GM18507 (cell line): ENCODE measurements at regions not wholly inside any gene's neighbourhood (a gene's known extent, or its start where the extent isn't known, plus 50 kb on each side); places are given as distances from the start of the nearest gene placed in this dataset.

Source experiments
- DNase-seq: peaks from one replicate; pipeline ENCODE4 v3.0.0; 2011; ENCODE audit warnings: low read depth; ENCODE audit not compliant: insufficient read length; ENCODE audit errors: extremely low spot score
- FAIRE-seq: peaks from 2 replicates; lab custom pipeline; 2011; peaks lifted over from hg19 to GRCh38; lab: Jason Lieb, UNC

DNA sequence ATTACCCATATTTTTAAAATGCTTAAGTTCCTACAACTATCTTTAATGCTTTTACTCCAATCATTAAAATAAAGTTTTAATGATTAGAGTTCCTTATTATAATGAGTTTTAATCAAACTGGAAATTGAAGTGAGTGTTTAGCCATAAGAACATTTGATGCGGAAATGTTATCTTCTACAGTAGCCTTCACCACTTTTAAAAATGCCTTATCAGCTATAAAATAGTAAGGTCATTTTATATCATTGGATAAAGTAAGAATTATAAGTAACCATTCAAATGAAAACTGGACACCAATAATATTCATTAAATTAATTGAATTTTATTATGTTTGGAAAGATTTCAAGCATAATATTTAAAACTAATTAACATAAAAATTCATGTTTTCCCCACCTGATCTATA lies 825.0 kb upstream of the ROBO1 start:
- DNase-seq = no peak
- no peak for FAIRE-seq

DNA sequence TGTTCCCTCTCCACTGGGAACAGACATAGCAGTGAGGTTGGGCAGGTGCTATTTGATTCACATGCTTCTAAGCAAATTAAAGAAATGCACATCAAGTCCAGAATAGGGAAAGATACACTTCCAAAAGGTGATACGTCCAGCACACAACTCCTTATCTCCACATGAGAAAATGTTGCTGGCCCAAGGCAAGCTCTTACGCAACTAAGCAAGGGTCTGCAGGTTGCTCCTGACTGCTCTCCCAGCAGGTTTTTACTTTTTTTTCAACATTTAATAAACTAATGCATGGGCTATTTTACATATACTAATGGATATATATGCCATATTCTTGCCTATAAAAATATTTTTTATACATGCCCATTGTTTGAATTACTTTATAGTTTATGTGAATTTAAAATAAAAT lies 818.5 kb upstream of the ROBO1 start:
- DNase-seq (no peak), FAIRE-seq (no peak)

DNA sequence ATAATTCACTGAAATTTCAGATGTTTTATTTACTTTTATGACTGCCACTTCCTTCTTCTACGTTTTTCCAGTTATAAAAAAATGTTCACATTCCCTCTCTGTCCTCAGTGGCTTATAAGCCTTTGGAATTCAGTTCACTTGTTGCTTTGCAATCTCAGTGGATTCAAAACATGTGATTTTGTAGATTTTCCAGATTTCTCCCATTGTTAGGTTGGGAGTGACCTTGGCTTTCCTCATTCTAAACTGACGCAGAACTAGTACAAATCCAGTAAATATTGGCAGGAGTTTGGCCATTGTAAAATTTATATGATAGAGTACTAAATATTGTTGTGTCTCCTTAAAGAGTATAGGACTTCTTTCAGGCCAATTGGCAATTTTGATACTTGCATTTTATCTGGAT lies 812.3 kb upstream of the ROBO1 start:
- DNase-seq (no peak), FAIRE-seq (no peak)

DNA sequence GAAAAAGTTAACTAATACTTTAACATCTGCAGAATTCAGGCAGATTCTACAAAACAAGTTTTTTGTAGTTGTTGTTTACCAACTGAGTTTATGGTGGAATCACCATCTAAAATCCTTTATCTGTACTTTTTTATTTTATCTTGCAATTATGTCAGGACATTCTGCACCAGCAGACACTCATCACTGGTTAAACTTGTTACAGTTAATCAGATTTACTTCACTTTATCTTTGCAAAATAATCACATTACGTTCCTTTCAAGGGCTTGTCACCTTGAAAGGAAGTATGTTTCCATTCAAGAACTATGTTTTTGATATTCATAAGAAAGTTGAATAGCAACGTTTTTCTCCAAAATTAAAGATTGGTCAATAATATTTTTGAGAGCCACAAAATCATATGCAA lies 796.6 kb upstream of the ROBO1 start:
- no peak for DNase-seq
- no peak for FAIRE-seq

DNA sequence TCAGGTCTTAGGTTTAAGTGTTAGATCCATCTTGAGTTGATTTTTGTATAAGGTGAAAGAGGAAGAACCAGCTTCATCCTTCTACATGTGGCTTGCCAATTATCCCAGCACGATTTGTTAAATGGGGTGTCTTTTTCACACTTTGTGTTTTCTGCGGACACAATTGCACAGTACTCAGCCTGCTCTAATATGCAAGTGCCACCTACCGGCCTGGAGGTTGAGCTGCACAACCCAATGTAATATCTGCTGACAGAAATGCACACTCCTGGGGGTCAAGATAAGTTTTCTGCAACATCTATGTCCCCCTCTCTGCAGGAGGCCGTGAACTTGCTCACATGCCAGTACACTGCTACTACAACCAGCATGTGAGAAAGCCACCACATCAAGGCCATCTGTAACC lies 791.9 kb upstream of the ROBO1 start:
- no peak for FAIRE-seq
- DNase-seq = no peak

DNA sequence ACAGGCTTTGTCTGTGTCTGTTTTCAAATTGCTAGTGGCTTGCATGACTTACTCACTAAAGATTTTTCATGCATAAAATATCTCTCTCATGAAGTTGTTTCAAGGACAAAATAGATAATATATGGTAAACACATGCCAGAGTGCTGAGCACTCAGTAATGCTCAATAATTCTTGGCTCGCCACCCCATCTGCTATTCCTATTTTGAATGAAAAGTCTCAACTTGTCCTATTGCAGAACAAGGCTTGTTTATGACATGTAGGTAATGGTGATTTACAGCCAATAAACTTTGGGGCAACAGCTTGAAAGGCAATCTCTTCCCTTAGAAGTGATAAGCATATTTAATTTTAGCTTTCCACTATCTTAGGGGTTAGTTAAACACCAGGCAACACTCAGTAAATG lies 789.0 kb upstream of the ROBO1 start:
- no peak for FAIRE-seq
- no peak for DNase-seq

DNA sequence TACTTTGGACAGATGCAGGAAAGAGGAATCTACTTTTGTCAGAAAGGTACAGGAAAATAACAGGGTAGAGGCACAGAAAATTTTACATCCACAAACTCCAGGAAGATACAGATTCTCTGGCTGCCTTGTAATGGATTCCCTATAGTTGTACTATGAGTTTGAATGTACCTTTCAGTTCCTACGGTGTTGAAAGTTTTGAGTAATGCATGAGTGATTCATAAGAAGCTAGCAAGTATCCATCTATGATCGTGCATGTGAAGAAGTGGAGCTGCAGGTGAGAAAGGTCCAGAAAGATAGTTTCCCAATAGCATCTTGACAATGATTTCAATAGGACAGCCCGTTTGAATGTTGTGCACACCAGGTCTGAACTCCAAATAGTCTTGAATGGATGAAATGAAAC lies 786.5 kb upstream of the ROBO1 start:
- DNase-seq (no peak), FAIRE-seq (no peak)

DNA sequence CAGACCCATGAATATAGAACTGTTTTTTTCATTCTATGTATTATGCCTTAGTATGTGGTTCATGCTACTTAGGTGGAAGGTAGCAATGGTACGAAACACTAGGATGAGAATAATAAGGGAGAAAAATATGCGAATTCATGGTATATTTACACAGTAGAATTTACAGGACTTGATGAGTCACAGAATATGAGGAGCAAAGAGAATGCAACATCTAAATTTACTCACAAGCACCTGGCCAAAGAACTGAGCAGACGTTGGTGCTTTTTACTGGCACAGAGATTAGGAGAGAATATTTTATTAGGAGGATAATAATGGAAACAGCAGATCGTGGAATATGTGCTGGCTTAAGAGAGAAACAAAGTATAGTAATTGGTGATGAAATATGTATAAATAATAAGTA lies 785.4 kb upstream of the ROBO1 start:
- DNase-seq = no peak

DNA sequence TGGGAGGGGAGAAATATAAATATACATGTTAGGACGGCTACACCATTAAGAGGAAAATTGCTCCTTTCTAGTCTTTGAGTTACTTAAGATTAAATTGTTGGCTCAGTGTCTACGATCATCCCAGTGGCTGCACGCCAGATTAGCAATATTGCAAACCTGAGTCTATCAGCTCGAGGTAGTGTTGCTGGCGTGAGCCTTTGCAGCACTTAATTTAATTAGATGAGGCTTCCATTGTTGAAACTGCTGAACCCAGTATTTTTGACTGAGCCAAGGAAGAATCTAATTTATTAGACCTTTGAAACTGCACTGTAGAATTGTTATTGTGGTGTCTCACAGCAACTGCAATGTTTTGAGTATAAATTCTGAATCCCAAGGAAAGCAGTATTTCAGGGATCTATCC lies 782.4 kb upstream of the ROBO1 start:
- FAIRE-seq (no peak), DNase-seq (no peak)

More for the DNA sequence above, 785.4 kb upstream of the ROBO1 start:
- no peak for FAIRE-seq

DNA sequence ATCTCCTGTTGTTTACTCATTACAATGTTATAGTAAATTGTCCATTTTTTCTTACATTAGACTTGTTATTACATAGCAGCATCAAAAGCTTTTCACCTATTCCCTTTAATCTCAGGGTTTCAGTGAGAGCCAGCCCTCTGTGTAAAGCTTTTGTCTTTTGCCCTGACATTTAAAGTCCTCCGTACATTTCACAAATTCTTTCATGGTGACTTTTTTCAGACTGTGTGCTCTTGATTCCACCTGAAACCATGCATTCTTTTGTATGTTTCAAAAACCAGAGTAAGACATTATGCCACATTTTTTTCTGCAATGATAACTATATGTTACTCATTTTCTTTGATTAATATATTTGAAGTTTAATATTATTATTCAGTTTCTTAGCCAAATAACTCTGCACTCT lies 781.4 kb upstream of the ROBO1 start:
- FAIRE-seq = no peak

DNA sequence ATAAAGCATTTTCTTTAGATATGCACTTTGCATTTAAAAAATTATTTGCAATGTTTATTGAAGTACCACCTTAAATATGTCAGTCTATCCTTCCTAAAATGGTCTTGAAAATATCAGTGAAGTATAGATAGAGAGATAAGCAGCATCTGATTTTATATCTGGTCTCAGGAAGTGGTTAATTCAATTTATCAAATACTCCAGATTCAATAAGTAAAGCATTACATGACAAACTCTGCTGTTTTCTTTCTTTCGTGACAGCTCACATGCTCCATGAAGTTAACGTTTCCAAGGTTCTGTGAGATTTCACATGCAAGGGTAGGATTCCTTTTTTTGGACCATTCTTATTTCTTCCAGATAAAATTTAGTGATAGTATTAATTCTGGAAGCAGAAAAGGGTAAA lies 775.4 kb upstream of the ROBO1 start:
- FAIRE-seq = no peak
- DNase-seq = no peak

More for the DNA sequence above, 781.4 kb upstream of the ROBO1 start:
- DNase-seq = no peak

DNA sequence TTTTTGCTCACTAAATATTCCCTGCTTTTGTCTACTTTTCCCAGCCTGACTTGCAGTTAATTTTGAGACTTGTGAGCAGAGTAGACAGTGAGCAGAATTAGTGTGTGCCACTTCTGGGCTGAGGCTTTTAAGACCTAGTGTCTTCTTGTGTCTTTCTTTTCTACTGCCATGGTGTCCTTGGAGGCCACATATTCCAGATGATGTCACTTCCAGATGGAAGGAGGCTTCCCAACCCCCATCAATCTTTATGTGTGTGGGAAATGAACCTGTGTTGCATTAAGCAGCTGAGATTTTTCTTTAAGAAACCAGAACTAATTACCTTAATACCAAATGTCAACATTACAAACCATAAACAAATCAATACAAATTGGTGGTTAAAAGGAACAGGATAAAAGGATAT lies 774.7 kb upstream of the ROBO1 start:
- no peak for FAIRE-seq
- no peak for DNase-seq

DNA sequence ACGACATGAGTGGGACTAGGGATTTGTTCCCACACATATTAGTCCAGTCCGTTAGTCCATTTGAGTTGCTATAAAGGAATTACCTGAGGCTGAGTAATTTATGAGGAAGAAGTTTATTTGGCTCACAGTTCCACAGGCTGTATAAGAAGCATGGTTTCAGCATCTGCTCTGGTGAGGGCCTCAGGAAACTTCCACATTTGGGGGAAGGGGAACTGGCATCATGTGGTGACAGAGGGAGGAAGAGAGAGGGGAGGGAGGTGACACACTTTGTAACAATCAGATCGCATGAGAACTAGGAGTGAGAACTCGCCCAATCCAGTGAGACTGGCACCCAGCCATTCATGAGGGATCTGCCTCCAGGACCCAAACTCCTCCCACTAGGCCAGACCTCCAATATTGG lies 769.9 kb upstream of the ROBO1 start:
- FAIRE-seq = no peak
- DNase-seq = no peak

DNA sequence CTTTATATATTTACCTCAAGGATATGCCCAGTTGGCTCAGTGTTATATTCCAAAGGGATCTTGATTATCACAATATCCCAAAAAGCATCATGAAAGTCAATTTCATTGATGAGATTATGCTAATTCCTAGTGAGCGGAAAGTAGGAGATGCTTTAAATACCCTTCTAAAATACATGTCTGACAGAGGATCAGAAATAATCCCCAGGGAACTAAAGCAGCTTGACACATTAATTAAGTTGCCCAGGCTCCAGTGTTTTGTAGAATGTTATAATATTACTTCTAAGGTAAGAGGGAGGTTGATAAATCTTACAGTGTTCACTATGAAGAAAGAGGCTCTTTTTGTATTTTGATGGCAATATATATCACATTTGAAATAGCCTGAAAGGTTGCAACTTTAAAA lies 767.5 kb upstream of the ROBO1 start:
- FAIRE-seq (no peak), DNase-seq (no peak)

DNA sequence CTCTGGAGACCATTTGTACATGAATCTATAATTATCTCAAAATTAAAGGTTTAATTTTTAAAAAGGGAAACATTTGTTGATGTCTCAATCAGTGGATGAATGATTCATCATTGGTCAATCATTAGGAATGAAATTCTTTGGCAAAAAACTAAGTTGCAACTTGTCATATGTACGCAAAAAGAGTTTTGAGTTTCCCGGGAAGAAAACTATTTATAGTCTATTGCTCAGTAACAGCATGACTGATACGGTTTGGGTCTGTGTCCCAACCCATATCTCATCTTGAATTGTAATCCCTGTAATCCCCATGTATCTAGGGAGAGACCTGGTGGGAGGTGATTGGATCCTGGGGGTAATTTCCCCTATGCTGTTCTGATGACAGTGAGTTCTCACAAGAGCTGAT lies 765.8 kb upstream of the ROBO1 start:
- DNase-seq (no peak), FAIRE-seq (no peak)

DNA sequence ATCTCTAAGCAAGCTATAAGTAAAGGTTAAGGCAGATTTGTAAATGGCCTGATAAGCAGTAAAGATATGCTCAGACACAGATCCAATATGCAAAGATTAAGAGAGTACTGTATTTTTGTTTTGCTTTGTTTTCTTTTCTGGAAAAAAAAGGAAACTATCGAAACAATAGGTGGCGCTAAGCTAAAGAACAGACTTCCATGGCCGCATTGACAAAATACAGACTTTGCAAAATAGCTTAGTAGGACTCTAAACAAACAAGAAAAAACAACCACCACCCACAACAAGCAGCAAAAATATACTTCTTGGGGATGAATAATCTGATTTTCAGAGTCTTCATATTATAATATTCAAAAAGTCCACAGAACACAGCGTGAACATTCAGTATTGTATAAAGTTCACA lies 758.4 kb upstream of the ROBO1 start:
- no peak for DNase-seq
- FAIRE-seq = no peak

DNA sequence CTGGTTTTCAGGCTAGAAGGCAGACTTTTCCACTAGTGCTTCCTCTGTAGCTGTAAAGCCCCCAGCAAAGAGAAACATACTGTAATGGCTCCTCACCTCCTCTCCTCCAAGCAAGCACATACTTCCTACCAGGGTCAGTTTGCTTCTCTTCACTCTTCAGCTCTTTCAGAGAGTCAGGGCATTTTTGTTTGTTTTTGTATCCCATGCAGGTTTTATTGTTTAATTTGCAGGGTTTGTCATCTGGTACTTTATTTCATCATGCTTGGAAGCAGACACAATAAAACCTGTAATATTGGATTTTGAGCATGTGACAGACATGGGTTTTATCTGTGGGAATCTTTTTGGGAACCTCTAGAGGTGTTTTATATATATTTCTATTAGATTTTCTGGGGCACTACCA lies 753.3 kb upstream of the ROBO1 start:
- DNase-seq (no peak), FAIRE-seq (no peak)

DNA sequence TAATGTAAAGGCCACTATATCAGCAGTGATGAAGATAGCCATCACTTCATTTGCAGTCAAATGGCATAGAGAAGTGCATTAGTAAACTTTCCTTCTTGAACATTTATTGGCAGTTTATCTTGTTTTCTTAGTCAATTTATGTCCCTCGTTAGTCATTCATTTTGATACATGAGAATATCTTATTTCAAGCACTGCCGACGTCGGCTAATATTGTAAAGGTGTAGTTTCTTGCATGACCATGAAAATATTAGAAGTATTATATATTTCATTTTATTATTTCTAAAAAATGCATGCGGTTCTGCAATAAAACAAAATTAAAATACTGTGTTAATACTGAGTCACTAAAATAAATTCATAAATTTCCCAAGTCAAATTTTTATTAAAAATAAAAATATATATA lies 751.6 kb upstream of the ROBO1 start:
- DNase-seq = no peak
- no peak for FAIRE-seq

DNA sequence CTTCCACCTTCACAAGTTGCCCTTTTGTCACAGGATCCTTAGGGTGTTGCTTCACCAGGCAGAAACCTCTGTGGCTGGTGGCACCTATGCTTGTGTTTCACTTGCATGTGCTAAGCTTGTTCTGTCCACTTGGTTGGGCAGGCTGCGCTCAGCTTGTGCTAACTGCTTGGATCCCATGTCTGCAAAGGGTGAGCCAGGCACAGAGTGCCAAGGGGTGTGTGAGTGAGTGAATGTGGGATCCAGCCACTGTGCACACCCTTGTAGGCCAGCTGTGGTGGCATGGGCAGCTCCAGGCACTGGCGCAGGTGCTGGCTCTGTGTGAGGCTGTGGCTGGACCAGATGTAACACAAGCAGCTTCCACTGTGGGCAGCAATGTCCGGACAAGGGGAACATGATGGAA lies 728.7 kb upstream of the ROBO1 start:
- DNase-seq (no peak), FAIRE-seq (no peak)

DNA sequence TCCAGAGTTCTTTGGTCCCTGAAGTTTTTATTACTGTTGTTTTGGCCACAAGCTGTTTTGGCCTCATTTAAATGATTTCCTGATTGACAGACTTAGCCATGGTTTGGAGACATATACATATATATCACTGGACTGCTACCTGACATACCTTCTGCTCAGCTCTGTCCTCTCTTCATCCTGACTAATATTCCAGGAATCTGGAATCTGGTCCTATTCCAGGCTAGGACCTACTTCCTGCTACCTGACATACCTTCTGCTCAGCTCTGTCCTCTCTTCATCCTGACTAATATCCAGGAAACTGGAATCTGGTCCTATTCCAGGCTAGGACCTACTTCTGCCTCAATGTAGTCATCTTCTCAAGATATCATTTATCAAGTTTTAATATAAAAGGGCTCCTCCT lies 724.4 kb upstream of the ROBO1 start:
- DNase-seq = no peak
- FAIRE-seq = no peak

DNA sequence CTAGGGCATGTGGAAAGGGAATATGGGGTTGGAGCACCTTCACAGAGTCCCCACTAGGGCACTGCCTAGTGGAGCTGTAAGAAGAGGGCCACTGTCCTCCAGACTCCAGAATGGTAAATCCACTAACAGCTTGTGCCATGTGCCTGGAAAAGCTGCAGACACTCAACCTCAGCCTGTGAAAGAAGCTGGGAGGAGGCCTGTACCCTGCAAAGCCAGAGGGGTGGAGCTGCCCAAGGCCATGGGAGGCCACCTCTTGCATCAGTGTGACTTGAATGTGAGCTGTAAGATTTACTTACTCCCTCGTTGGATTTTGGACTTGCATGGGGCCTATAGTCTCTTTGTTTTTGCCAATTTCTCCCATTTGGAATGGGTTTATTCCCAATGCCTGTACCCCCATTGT lies 705.2 kb upstream of the ROBO1 start:
- no peak for DNase-seq
- no peak for FAIRE-seq

DNA sequence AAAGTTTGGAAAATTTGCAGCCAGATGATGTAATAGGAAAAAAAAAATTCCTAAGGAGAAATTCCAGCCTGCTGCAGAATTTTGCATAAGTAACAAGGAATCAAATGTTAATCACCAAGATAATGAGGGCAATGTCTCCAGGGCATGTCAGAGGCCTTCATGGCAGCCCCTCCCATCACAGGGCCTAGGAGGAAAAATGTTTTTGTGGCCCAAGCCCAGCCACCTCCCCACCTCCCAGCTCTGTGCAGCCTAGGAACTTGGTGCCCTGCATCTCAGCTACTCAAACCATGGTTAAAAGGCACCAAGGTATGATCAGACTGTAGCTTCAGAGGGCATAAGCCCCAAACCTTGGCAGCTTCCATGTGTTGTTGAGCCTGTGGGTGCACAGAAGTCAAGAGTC lies 704.7 kb upstream of the ROBO1 start:
- no peak for FAIRE-seq
- no peak for DNase-seq

DNA sequence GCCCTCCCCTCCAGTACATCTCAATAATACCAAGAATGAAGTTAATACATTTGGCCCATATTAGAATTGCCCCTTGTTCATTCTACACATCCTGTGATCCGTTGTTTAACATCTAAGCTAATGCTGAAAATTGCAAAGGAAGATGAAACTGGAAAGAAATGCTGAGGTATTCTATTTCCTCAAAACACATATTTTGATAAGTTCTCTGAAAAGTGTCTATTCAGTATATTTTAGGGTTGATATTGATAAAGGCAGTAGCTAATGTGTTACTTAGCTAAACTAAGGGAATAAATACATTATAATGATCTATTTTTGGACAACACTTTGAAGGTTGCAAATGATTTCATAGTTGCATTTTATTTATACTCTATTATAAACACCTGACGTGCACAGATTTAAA lies 702.6 kb upstream of the ROBO1 start:
- DNase-seq = no peak
- no peak for FAIRE-seq
